Stimulated activated naive CD8-positive, alpha-beta T cell treated with anti-CD3 and anti-CD28 coated beads, Interleukin-15, Interleukin-2, amounts not matched to agents 100 ng/mL and 50 ng/mL, for 24 hours (primary cell): ENCODE measurements at regions not wholly inside any gene's neighbourhood (a gene's known extent, or its start where the extent isn't known, plus 50 kb on each side); places are given as distances from the start of the nearest gene placed in this dataset.
"Not testable (repeated sequence)": the region's sequence is repeated elsewhere in the genome, so short reads cannot be mapped to it uniquely, and the experiment has no call there.

Source experiments
- H3K27ac Mint-ChIP-seq: one replicate; pipeline ENCODE4 v1.8.0; 2021; ENCODE audit warnings: mild to moderate bottlenecking, mixed read lengths
- H3K27me3 Mint-ChIP-seq: one replicate; pipeline ENCODE4 v1.8.0; 2021; ENCODE audit warnings: mixed read lengths
- H3K36me3 Mint-ChIP-seq: one replicate; pipeline ENCODE4 v1.8.0; 2021; ENCODE audit warnings: low read depth, mixed read lengths
- H3K4me1 Mint-ChIP-seq: one replicate; pipeline ENCODE4 v1.8.0; 2021; ENCODE audit warnings: low read depth, mixed read lengths
- H3K4me3 Mint-ChIP-seq: one replicate; pipeline ENCODE4 v1.8.0; 2021; ENCODE audit warnings: mild to moderate bottlenecking, mixed read lengths
- H3K9me3 Mint-ChIP-seq: one replicate; pipeline ENCODE4 v1.8.0; 2021; ENCODE audit warnings: mixed read lengths

DNA sequence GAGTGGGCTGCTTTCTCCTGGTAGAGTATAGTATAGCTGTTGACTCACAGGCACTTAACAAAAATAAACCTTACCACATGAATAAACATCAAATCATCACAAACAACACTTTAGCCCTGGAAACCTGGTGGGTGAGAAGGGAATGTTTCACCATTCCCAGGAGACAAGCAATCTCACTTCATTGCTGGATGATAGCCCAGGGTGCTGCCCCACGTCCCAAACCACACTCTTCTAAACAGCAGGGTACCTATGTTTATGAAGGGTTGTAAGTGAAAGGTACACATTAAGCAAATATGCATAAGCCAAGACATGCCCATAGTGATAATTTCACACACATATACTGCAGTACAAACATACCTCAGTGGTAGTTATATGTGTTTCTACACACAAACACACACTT is 276.2 kb downstream of the FGFR2 start:
- Mint-ChIP-seq H3K27me3 (no peaks in the 10 kb centered on the region), H3K4me3 (no peak overlapping the region), H3K27ac (no peak overlapping the region), H3K36me3 (no peaks in the 10 kb centered on the region), H3K4me1 (no peaks in the 10 kb centered on the region), H3K9me3 (no peaks in the 10 kb centered on the region)

DNA sequence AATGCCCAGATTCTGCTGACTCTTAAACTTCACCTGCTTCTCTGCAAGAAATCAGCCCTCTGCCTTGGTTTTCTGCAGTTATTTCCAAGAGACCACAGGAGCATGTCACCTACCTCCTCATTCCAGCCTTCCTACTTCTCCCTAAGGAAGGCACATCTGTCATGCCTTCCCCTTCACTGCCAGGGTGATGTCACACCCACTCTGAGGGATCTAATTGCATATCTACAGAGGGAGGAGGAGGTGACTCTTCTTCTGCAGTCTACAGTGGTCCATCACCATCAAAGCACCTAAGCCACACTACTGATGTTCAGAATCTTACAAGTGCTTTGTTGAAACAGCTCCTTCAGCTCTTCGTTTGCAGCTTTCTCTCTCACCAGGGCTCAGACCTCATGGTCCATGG is 275.5 kb downstream of the FGFR2 start:
- no peaks in the 10 kb centered on the region for H3K36me3 Mint-ChIP-seq
- H3K27me3 Mint-ChIP-seq: no peaks in the 10 kb centered on the region
- H3K4me3 Mint-ChIP-seq: no peak overlapping the region
- H3K9me3 Mint-ChIP-seq: peaks cover 4% of the 10 kb centered on the region
- H3K4me1 Mint-ChIP-seq: no peaks in the 10 kb centered on the region
- H3K27ac Mint-ChIP-seq: no peak overlapping the region

DNA sequence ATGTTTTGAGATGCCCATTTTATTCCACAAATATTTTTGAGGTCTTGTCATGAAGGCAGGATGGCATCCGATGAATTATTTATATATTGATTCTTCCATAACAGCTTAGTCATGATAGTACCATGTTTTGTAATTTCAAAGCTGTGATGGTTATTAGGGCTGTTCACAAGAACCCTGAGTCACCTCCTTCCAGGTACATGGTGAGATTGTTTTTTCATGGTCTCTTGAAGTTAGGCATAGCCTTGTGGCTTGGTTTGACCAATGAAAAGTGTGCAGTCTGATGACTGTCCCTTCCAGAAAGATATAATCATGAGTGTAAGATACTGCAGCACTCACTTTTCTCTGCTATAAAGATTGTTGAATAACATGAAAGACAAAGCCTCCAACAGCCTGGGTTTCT is 274.8 kb downstream of the FGFR2 start:
- Mint-ChIP-seq H3K27me3 (no peaks in the 10 kb centered on the region), H3K4me3 (no peak overlapping the region), H3K27ac (no peak overlapping the region)

DNA sequence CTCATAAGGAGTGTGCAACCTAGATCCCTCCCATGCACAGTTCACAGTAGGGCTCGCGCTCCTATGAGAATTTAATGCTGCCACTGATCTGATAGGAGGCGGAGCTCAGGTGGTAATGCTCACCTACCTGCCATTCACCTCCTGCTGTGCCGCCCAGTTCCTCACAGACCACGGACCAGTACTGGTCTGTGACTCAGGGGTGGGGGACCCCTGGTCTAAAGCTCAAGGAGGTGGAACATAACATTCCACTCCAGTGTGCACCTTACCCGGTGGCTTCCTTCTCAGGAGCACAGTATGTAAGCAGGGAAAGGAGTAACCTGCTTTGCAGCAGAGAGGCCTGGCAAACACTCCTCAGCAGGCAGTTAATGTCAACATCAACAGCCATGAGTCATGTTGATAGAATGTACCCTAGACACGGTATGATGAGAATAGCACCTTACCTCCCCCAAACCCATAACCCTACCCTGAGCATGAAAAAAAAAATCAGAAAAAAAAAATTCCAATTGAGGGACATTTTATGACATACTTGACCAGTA is 273.5 kb downstream of the FGFR2 start:
- Mint-ChIP-seq H3K27me3 (no peaks in the 10 kb centered on the region), H3K4me1 (no peaks in the 10 kb centered on the region), H3K4me3 (no peak overlapping the region), H3K36me3 (no peaks in the 10 kb centered on the region), H3K27ac (no peak overlapping the region), H3K9me3 (peaks cover 4% of the 10 kb centered on the region)

More for the DNA sequence above, 274.8 kb downstream of the FGFR2 start:
- Mint-ChIP-seq H3K4me1 (no peaks in the 10 kb centered on the region), H3K36me3 (no peaks in the 10 kb centered on the region), H3K9me3 (peaks cover 4% of the 10 kb centered on the region)

DNA sequence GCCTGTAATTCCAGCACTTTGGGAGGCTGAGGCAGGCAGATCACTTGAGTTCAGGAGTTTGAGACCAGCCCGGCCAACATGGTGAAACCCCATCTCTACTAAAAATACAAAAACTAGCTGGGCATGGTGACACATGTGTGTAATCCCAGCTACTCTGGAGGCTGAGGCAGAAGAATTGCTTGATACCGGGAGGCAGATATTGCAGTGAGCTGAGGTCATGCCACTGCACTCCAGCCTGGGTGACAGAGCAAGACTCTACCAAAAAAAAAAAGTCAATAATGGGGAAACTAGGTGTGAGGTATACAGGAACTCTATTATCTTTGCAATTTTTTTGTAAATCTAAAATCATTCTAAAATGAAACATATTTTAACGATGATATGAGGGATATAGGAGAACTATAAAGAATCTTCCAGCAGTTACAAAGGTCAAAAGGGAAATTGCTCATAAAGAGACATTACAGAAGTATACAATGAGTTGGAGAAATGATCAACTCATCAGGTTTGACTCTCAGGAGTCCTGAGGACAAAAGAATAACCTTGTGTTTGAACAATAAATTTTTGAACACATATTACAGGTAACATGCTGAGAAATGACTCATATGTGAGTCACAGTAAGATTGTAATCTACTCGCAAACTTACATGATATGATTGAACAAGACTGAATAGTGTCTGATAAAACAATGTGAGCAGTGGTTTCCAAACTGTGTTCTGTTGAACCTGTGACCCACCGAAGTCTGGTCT is 272.6 kb downstream of the FGFR2 start:
- H3K9me3 Mint-ChIP-seq: peaks cover 4% of the 10 kb centered on the region
- no peak overlapping the region for H3K4me3 Mint-ChIP-seq
- H3K27ac Mint-ChIP-seq: no peak overlapping the region
- H3K27me3 Mint-ChIP-seq: no peaks in the 10 kb centered on the region
- no peaks in the 10 kb centered on the region for H3K4me1 Mint-ChIP-seq
- H3K36me3 Mint-ChIP-seq: no peaks in the 10 kb centered on the region

DNA sequence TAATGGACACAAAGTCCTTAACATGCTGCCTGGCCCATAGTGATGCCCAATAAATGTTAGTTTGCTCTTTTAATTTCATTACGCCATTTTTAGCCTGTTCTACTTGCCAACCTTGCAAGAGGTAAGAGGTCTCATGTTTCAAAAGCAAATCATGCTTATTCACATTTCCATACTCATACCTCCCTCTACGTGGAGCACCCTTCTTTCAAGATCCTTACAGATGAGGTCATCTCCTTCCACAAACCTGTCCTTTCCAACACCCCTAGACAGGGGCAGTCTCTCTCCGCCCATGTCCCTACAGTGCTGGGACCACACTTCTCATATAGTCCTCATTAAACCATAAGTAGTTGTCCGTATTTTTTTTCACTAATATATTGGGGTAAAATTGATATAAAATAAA is 271.3 kb downstream of the FGFR2 start:
- Mint-ChIP-seq H3K27ac (no peak overlapping the region), H3K27me3 (no peaks in the 10 kb centered on the region), H3K4me3 (no peak overlapping the region)

DNA sequence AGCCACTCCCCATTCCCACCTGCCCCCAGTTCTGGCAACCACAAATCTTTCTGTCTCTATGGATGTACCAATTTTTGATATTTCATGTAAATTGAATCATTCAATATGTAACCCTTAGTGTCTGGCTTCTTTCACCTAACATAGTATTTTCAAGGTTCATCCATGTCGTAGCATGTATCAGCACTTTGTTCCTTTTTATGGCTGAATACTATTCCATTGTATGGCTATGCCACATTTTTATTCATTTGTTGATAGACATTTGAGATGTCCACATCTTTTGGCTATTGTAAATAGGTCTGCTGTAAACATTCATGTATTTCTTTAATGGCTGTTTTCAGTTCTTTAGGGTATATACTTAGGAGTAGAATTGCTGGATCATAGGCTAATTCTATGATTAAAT is 270.5 kb downstream of the FGFR2 start:
- Mint-ChIP-seq H3K27me3 (no peaks in the 10 kb centered on the region), H3K27ac (no peak overlapping the region), H3K36me3 (no peaks in the 10 kb centered on the region), H3K9me3 (peaks cover 4% of the 10 kb centered on the region), H3K4me1 (no peaks in the 10 kb centered on the region), H3K4me3 (no peak overlapping the region)

More for the DNA sequence above, 271.3 kb downstream of the FGFR2 start:
- no peaks in the 10 kb centered on the region for H3K36me3 Mint-ChIP-seq
- no peaks in the 10 kb centered on the region for H3K4me1 Mint-ChIP-seq
- H3K9me3 Mint-ChIP-seq: peaks cover 4% of the 10 kb centered on the region

DNA sequence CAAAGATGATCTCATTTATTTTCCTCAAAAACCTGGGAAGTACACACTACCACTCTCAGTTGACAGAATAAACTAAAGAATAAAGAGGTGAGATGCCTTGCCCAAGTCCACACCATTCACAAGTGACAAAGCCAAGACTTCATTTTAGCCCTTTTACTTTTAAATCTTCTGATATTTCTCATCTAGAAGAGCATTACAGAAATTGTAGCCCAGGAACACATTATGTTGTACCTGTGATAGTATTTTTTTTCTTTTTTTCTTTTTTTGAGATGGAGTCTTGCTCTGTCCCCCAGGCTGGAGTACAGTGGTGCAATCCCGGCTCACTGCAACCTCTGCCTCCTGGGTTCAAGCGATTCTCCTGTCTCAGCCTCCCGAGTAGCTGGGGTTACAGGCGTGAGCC is 268.6 kb downstream of the FGFR2 start:
- H3K4me1 Mint-ChIP-seq, H3K27me3 Mint-ChIP-seq, H3K9me3 Mint-ChIP-seq, H3K27ac Mint-ChIP-seq, H3K4me3 Mint-ChIP-seq, H3K36me3 Mint-ChIP-seq: not testable (repeated sequence)

DNA sequence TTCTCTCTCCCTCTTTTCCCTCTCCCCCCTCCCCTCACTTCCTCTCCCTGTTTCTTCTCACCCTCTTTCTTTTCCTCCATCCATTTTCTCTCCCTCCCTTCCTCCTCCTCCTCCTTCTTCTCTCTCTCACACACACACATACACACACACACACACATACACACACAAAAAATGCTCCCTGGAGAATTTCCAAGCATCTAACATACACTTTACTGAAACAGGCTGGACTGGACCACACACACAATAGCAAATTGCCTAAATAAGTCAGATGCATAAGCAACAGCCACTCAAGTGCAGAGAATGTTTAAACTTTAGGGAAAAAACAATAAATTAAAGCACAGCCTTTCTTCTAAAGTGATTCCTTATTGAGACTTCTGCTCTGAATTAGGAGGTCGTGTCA is 267.7 kb downstream of the FGFR2 start:
- Mint-ChIP-seq H3K27me3 (no peaks in the 10 kb centered on the region), H3K27ac (no peak overlapping the region), H3K9me3 (peaks cover 4% of the 10 kb centered on the region), H3K36me3 (no peaks in the 10 kb centered on the region), H3K4me1 (no peaks in the 10 kb centered on the region), H3K4me3 (no peak overlapping the region)

DNA sequence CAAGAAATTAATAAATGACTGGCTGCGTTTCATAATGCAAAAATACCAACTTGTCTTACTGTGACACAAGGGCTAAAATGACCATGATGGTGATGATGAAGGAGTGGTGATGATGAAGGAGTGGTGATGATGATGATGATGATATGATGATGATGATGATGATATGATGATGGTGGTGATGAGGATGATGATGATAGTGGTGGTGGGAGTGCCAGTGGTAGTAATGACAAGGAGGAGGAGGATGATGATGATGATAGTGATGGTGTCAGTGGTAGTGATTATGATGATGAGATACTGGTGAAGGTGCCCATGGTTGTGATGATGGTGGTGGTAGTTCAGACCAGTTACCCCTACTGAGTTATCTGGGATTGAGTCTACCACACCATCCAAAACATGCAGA is 265.9 kb downstream of the FGFR2 start:
- Mint-ChIP-seq H3K9me3 (peaks cover 4% of the 10 kb centered on the region), H3K36me3 (no peaks in the 10 kb centered on the region), H3K4me1 (no peaks in the 10 kb centered on the region), H3K4me3 (no peak overlapping the region), H3K27ac (no peak overlapping the region), H3K27me3 (no peaks in the 10 kb centered on the region)

DNA sequence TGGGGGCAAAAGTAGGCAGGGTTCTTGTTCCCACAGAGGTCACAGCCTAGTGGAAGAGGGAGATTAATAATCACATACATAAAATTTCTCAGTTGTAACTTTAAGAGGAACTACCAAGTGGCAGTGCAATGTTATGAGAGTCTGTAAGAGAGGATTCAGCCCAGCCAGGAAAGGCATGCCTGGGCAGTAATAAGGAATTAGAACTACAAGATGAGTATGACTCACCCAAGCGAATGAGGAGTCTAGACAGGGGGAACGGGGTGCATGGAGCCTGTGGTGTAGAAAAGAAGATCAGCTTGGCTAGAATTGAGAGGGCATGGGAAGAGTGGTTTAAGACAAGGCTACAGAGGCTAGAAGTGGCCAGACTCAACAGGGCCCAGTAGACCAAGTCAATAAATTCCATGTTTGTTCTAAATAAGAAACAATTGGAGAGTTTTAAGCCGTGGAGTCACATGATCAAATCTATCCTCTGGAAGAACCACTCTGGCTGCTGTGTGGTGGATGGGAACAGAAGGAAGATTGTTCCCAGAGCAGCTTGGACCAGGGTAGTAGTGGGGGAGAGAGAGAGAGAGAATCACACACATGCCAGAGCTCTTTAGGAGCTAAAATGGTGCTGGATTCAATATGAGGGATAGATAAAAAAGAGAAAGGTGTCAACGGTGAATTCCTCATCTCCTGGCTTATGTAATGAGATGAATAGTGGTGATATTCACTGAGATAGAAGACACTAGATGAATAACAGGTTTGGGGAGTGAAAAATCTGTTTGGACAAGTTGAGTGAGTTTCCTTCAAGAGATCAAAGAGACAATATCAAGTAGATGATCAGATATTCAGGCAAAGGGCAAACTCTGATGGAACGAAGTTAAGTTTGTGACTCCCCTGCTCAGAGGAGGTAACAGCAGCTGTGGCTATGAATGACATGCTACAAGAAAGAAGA is 265.1 kb downstream of the FGFR2 start:
- Mint-ChIP-seq H3K36me3 (no peaks in the 10 kb centered on the region), H3K4me3 (no peak overlapping the region), H3K27me3 (no peaks in the 10 kb centered on the region), H3K27ac (no peak overlapping the region), H3K9me3 (no peaks in the 10 kb centered on the region), H3K4me1 (no peaks in the 10 kb centered on the region)

DNA sequence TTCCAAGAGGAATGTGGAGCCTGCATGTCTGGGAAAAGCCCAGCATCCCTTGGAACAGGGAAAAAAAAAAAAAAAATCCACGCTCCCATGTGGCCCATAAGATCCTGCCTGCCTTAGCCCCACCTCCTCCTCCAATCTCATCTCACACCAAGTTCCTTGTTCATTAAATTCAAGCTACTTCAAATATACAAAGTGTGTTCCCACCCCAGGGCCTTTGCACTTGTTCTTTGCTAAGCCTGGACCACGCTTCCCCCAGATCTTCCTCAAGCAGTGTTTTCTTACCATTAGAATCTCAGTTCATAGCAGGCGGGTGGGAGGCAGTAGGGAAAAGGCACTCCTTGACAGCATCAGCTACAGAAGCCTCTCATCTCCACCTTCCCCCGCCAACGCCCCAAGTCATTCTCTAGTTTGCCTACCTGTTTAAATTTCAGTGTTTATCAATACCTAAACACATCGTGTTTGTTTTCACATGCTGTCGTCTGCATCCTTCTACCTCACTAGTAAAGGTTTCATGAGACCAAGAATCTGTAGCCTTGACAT is 262.8 kb downstream of the FGFR2 start:
- Mint-ChIP-seq H3K27me3 (no peaks in the 10 kb centered on the region), H3K4me1 (no peaks in the 10 kb centered on the region), H3K4me3 (no peak overlapping the region), H3K36me3 (no peaks in the 10 kb centered on the region), H3K27ac (no peak overlapping the region), H3K9me3 (no peaks in the 10 kb centered on the region)

DNA sequence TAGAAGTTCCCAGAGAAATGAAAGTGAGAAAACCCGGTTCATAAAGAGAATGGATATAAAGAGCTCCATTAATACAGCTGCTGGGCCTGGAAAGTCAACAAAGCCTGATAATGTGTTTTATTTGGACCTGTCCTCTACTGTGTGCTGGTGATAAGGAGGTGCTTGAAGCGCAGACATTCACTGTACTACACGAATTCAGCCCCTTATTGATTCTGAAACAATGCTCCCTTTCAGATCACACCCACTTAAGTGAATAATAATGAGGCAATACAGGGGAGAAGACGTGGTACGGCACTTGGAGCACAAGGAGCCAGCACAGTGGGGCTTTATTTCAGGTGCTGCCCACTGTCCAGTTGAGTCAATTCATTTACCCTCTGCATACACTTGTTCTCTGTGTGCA is 260.8 kb downstream of the FGFR2 start:
- Mint-ChIP-seq H3K4me3 (no peak overlapping the region), H3K27me3 (no peaks in the 10 kb centered on the region), H3K4me1 (no peaks in the 10 kb centered on the region), H3K27ac (no peak overlapping the region), H3K36me3 (no peaks in the 10 kb centered on the region), H3K9me3 (peaks cover 4% of the 10 kb centered on the region)

DNA sequence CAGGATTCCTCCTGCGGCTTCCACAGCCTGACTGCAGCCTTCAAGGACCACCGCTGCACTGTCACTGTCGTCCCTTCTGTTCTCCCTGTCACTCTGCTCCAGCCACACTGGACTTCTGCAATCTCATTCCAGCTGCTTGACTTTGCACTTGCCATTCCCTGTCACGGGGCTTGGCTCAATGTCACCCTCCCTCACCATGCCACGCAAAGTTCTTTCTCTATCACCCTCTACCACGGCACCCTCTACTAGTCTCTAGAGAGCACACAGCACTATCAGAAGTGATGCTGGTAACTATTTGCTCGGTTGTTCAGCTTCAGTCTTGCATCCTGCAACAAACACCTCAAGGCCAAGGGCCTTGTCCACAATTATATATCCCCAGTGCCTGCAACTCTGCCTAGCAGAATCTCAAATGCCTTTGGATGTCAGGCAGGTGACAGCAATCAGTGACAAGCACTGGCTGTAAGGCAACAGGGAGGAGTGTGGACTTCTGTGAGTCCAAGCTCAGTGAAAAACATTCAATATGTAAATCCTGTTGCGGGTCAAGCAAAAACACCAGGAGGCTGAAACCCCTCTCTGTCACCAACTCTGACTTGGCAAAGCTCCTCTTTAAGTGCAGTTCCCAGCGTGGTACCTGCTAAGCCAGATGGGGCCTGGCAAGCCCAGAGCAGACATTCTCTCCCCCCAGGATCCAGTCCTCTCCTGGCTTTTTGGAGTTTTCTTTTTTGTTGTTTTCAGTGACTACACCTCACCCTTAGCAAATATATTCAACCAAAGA is 259.9 kb downstream of the FGFR2 start:
- Mint-ChIP-seq H3K36me3 (no peaks in the 10 kb centered on the region), H3K4me3 (no peak overlapping the region), H3K27me3 (no peaks in the 10 kb centered on the region), H3K9me3 (peaks cover 8% of the 10 kb centered on the region), H3K4me1 (no peaks in the 10 kb centered on the region), H3K27ac (no peak overlapping the region)
